Mammary epithelial cell (primary cell): ENCODE measurements at regions not wholly inside any gene's neighbourhood (a gene's known extent, or its start where the extent isn't known, plus 50 kb on each side); places are given as distances from the start of the nearest gene placed in this dataset.

Experiments
- CTCF ChIP-seq, 2 donors: IDR thresholded peaks in 1 of 2; conservative IDR thresholded peaks in 1 of 2; 2 replicates each; pipeline ENCODE4 v1.5.1; 2011 to 2012; ENCODE audit warnings: inconsistent platforms in 2 of 2, low read length in 2 of 2, mild to moderate bottlenecking in 2 of 2, control low read depth in 1 of 2, low read depth in 1 of 2; ENCODE audit not compliant: insufficient read depth in 1 of 2; ENCODE audit errors: extremely low read depth in 1 of 2
- EZH2 ChIP-seq: IDR thresholded peaks from 2 replicates; pipeline ENCODE4 v1.6.1; 2012; ENCODE audit warnings: low read length, inconsistent platforms, borderline replicate concordance

DNA sequence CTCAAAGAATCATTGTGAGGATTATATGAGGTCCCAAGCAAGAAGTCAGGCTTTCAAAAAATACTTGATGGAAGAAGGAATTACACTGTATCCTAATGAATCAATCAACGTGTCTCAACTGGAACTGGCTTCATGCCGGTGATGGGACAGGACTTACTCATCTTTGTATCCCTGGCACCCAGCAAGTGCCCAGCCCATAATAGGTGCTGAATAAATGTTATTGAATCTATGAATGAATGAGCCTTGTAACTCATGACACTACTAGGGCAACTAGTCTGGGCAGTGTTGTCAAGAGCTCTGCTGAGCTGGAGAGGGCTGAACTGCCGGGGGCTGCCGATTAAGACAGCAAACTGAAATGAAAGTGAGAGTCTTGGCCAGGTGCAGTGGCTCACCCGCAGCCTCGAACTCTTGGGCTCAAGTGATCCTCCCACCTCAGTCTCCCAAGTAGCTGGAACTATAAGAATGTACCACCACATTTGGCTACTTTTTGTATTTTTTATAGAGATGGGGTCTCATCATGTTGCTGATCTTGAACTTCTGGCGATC lies 87.2 kb upstream of the KIF5B start:
- TF ChIP-seq CTCF (conservative IDR thresholded peaks at IDR 0.05 in 1 of 2, IDR thresholded peaks at IDR 0.05 in 1 of 2; ENCODE audit: extremely low read depth in 1 of 2, insufficient read depth in 1 of 2, low read depth in 1 of 2, low read length in 2 of 2) (no peak), EZH2 (no peak)
